Osteoblast (primary cell): ENCODE measurements at regions not wholly inside any gene's neighbourhood (a gene's known extent, or its start where the extent isn't known, plus 50 kb on each side); places are given as distances from the start of the nearest gene placed in this dataset.

Experiments used
- DNase-seq: peaks from one replicate; pipeline ENCODE4 v3.0.0; 2011; ENCODE audit warnings: low spot score, mixed read lengths; ENCODE audit not compliant: insufficient read length; ENCODE audit errors: missing footprints
- H2AFZ ChIP-seq: 2 replicates; pipeline ENCODE4 v1.6.0; 2011; ENCODE audit warnings: mild to moderate bottlenecking, low read length
- H3K27ac ChIP-seq: 2 replicates; pipeline ENCODE4 v1.5.1; 2011; ENCODE audit warnings: mild to moderate bottlenecking, low read depth, low read length, moderate library complexity
- H3K27me3 ChIP-seq: 2 replicates; pipeline ENCODE4 v1.6.0; 2012; ENCODE audit warnings: mild to moderate bottlenecking, control low read depth, inconsistent platforms, low read length, moderate library complexity; ENCODE audit not compliant: insufficient read depth
- H3K36me3 ChIP-seq: 2 replicates; pipeline ENCODE4 v1.5.1; 2011; ENCODE audit warnings: mild to moderate bottlenecking, low read length, control low read depth, moderate library complexity; ENCODE audit not compliant: insufficient read depth
- H3K4me1 ChIP-seq: 2 replicates; pipeline ENCODE4 v1.5.1; 2011; ENCODE audit warnings: mild to moderate bottlenecking, low read length, control low read depth, moderate library complexity; ENCODE audit not compliant: insufficient read depth
- H3K4me2 ChIP-seq: 2 replicates; pipeline ENCODE4 v1.6.0; 2011; ENCODE audit warnings: mild to moderate bottlenecking, low read length; ENCODE audit not compliant: insufficient read depth
- H3K4me3 ChIP-seq: fragments of 200-600 bp; sonication (generic); 3 replicates; pipeline ENCODE4 v1.5.1; 2012; ENCODE audit warnings: mild to moderate bottlenecking, low read length, inconsistent platforms; ENCODE audit not compliant: insufficient read depth
- H3K79me2 ChIP-seq: 2 replicates; pipeline ENCODE4 v1.6.0; 2012; ENCODE audit warnings: mild to moderate bottlenecking, low read length, control low read depth, inconsistent platforms; ENCODE audit not compliant: insufficient read depth
- H3K9me3 ChIP-seq: 2 replicates; pipeline ENCODE4 v1.5.1; 2011; ENCODE audit warnings: low read depth, low read length, control low read depth
- H4K20me1 ChIP-seq: 2 replicates; pipeline ENCODE4 v1.6.0; 2012; ENCODE audit warnings: mild to moderate bottlenecking, low read length, control low read depth; ENCODE audit not compliant: insufficient read depth
- CTCF ChIP-seq: IDR thresholded peaks from 2 replicates; pipeline ENCODE4 v1.5.1; 2011; ENCODE audit warnings: mild to moderate bottlenecking, low read depth, low read length, moderate library complexity; ENCODE audit errors: extremely low read depth

- Histone ChIP-seq H3K27ac (no peak overlapping the region), H3K4me3 (no peak overlapping the region), H3K4me2 (no peak overlapping the region), H3K79me2 (no peaks in the 10 kb centered on the region), H4K20me1 (no peaks in the 10 kb centered on the region), H3K4me1 (no peaks in the 10 kb centered on the region), H2AFZ (no peak overlapping the region), H3K36me3 (no peaks in the 10 kb centered on the region), H3K27me3 (no peaks in the 10 kb centered on the region), H3K9me3 (no peaks in the 10 kb centered on the region)
- DNase-seq, result no peak
- TF ChIP-seq CTCF, result no peak
These were observed 640.6 kb downstream of the PTPRU start for GRCh38 chr1:29876902-29877301.

GRCh38 chr1:29876441-29876840, 640.1 kb downstream of the PTPRU start:
- no peak for TF ChIP-seq CTCF
- Histone ChIP-seq H3K27me3 (no peaks in the 10 kb centered on the region), H3K79me2 (no peaks in the 10 kb centered on the region), H3K4me1 (no peaks in the 10 kb centered on the region), H3K9me3 (no peaks in the 10 kb centered on the region), H3K4me3 (no peak overlapping the region), H3K27ac (no peak overlapping the region), H4K20me1 (no peaks in the 10 kb centered on the region), H2AFZ (no peak overlapping the region), H3K4me2 (no peak overlapping the region), H3K36me3 (no peaks in the 10 kb centered on the region)
- no peak for DNase-seq

- no peak overlapping the region for H3K4me3 ChIP-seq
- H3K9me3 ChIP-seq, result no peaks in the 10 kb centered on the region
- DNase-seq, result no peak
- H3K79me2 ChIP-seq, result no peaks in the 10 kb centered on the region
- H3K27ac ChIP-seq, result no peak overlapping the region
- no peaks in the 10 kb centered on the region for H3K36me3 ChIP-seq
- H3K4me1 ChIP-seq, result no peaks in the 10 kb centered on the region
- H2AFZ ChIP-seq, result no peak overlapping the region
- no peak overlapping the region for H3K4me2 ChIP-seq
- no peaks in the 10 kb centered on the region for H3K27me3 ChIP-seq
- no peak for TF ChIP-seq CTCF
- H4K20me1 ChIP-seq, result no peaks in the 10 kb centered on the region
These were observed 639.3 kb downstream of the PTPRU start for GRCh38 chr1:29875557-29876028.

- no peak for DNase-seq
- Histone ChIP-seq H3K4me1 (no peaks in the 10 kb centered on the region), H3K36me3 (no peaks in the 10 kb centered on the region), H3K4me3 (no peak overlapping the region), H3K79me2 (no peaks in the 10 kb centered on the region), H2AFZ (no peak overlapping the region), H4K20me1 (no peaks in the 10 kb centered on the region), H3K27me3 (no peaks in the 10 kb centered on the region), H3K27ac (no peak overlapping the region), H3K4me2 (no peak overlapping the region), H3K9me3 (no peaks in the 10 kb centered on the region)
- no peak for TF ChIP-seq CTCF
These were observed 634.3 kb downstream of the PTPRU start for GRCh38 chr1:29870621-29871020.
